HG03095 (cell line): ENCODE measurements at regions not wholly inside any gene's neighbourhood (a gene's known extent, or its start where the extent isn't known, plus 50 kb on each side); places are given as distances from the start of the nearest gene placed in this dataset.

Source experiments
- ATAC-seq: cut with Tn5 transposase; IDR thresholded peaks from one replicate; pipeline ENCODE4 v1.9.1; 2021; ENCODE audit warnings: moderate library complexity; ENCODE audit not compliant: unreplicated experiment

DNA sequence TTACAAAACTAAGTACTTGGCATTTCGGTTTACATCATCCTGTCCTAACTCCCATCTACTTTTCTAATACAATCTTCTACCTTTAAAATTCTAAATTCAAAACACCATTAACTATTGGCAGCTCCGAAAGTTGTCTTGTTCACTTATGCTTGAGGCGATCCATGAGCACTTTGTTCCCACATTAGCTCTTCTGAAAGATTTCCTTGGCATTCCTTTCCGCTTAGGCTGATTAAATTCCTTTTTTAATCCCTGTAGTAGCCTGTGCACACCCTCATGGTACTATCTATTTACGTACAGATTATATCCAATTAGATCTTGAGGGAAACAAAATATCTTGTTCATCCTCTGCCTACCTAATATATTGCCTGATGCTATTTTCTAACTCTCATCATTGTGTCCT, 480.7 kb downstream of the PRKD1 start:
- no peak for ATAC-seq

DNA sequence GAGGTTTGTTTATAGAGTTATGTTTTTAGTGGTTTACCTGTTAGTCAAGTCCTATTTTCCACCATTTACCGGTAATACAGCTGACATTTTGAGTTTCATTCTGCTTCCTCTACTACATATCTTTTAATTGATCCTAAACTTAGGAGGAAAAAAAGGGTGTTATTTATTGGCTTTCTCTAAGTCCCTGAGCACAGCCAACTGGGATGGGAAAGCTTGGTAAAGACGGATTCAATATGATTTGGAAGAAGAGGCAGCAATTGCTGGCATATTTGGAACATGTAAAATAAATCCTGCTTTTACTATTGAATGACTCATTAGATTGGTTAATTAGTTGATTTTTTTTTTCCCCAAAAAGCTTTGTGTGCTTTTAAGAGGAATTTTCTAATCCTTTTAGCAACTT, 475.7 kb downstream of the PRKD1 start:
- no peak for ATAC-seq

DNA sequence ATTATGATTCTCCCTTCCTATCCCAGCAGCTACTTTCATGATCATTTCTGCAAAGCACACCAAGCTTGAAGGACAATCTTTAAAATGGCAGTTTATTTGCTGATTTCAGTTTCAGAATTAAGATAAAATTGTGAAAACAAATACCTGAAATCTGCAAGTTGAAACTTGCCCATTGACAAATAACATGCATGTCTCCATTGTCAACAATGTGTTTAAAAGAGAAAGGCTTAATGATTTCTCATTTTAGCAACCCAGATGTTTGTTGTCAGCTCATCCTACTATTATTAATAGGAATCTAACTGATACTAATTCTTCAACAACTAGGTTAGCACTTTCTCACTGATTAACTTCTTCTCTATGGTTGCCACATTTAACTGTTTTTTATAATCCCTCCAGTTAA, 474.6 kb downstream of the PRKD1 start:
- no peak for ATAC-seq

DNA sequence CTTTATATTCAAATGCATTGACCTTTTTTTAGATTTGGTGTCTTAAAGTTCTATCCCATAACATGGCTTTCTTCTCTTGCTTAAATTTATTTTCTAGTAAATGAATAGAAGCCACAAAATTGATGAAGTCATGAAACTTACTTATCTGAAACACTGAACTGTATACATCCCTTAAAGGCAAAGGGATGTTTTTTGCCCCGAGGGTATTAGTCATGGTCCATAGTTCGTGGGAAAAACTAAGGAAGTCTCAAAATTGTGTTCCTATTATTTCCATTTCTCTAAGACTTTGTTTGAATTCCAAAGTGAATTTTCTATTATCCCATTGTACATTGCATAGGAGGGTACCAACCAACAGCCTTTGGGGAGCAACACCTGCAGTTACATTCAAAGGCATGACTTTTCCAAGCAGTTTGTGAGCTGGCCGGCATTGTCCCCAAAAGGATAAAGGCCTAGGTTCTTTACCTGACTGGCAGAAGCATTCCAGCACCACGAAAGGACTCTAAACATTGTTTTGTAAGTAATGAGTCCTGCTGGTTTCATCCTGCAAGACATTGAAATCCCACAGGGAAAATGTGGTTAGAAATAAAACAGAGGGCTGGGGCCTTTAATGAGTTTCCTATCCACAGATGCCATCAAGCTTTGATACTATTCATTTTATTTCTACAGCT, 473.5 kb downstream of the PRKD1 start:
- no peak for ATAC-seq

DNA sequence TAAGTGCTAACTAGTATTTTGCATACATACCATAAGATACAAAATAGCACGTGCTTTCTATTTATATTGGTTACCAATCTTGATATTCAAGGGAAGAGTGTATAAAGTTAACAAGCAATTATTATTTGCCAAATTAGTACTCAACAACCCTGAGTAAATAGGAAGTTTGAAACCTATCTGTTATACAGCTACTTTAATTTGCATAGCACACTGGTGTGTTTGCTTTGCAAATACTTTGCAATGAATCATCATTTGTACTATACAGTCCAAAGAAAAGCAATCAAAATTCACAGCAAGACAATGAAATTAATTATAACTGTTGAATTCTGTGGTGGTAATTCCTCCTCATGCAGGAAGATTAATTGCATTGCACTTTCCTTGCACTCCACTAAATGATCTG, 469.1 kb downstream of the PRKD1 start:
- no peak for ATAC-seq

DNA sequence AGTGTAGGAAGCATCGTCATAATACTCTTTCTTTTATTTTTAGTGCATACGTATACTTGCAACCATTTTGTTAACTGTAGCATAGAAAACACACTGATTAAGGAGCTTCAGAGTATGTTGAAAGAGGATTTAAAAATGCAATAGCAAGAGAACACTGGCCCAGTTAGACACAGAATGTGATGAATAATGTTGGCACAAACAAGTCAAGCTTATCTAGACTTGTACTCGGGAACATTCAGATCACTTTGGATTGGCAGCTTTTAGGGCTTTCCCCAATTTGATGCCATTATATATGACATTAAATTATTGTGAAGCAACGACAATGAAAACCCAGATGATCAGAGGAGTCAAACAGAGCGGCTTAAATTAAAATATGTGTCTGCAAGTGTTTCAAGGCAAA, 468.1 kb downstream of the PRKD1 start:
- no peak for ATAC-seq

DNA sequence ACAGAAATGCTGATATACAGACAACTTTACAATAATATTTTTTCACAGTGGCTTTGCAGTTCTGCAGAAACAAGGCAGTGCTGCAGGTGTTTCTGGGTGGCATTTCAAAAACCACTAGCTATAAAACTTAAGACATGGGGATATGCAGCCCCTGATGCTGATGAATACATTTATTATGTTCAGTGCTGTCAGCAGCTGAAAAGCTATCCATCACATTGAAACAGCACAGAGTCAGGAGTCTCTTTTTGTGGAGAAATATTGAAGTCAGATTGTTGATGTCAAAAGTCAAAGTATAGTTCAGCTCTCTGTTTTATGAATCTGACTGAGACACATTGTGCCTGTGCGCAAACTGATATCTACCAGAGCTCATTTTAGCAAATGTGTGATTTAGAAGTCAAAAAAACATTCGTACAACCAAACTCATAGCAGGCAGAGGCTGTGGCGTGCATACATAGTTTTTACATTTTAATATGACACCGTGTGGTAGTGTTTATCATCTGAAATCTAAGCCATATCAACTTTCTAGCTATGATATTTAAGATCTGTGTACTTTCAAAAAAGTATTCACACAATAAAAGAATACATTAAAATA, 467.6 kb downstream of the PRKD1 start:
- ATAC-seq = no peak

DNA sequence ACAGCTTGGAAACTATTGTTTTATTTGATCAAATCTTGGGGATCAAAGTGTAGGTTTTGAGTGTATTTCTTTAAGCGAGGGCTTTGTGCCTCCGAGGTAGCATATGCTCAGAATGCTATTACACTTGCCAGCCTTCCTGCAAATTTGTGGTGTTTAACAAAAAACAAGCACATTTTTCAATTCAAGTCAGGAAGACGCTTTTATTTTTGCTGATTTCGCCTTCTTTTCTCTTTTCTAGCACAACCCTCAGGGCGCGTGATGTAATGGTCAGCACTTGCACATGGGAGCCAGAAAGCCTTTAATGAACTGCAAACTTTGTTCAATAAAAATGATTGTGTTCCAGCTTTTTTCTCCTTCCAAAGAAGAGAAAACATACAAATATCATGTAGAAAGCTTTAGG, 466.5 kb downstream of the PRKD1 start:
- ATAC-seq = no peak

DNA sequence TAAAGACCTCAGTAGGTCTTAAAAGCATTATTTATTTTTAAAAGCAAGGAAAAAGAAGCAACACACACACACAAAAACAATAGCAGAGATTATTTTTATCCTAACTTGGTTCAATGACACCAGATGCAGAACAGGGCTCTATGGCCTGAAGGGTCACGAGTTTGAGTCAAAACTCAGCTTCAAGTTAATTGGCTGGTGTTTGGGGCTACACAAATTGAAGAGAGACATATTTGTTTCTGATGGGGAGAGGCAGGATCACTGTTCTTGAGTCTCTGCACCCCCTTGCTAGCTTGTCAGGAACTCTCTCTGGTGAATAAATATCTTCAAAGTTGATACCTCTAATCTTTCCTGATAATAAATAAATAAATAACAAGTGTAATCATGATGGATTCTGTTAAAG, 466.1 kb downstream of the PRKD1 start:
- no peak for ATAC-seq

DNA sequence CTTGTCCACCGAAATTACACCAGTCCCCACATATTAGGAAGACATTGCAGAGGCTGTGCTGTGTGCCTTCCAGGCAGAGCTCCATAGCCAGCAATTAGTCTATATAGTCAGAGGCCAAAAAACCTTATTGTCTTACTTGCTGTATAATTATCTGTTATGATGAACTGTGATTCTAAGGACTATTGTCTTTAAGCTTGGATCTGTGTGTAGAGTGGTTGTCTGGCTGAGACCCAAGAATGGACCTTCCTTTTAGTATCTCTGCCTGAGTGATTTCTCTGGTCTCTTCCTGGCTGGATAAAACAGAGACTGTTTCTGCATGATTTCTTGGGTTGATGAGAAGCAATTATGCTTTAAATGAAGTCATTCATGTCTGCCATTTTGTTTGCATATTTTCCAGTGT, 465.3 kb downstream of the PRKD1 start:
- ATAC-seq = no peak

DNA sequence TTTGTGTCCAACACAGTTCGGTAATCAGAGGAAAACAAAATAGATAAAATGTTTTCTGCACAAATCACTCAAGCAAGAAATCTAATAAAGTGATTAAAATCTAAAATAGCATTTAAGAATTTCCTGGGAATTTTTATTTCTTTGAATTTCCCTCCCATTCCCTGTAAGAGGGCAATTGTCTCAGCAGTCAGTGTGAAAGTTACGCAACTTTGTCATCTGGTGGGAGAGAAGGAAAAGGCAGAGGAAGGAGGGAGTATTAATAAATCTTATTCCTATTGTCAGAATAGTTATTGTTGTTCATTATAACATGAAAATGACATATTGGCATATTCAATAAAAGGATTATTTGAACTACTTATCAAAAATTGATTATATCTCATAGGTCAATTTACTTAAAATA, 464.9 kb downstream of the PRKD1 start:
- no peak for ATAC-seq

DNA sequence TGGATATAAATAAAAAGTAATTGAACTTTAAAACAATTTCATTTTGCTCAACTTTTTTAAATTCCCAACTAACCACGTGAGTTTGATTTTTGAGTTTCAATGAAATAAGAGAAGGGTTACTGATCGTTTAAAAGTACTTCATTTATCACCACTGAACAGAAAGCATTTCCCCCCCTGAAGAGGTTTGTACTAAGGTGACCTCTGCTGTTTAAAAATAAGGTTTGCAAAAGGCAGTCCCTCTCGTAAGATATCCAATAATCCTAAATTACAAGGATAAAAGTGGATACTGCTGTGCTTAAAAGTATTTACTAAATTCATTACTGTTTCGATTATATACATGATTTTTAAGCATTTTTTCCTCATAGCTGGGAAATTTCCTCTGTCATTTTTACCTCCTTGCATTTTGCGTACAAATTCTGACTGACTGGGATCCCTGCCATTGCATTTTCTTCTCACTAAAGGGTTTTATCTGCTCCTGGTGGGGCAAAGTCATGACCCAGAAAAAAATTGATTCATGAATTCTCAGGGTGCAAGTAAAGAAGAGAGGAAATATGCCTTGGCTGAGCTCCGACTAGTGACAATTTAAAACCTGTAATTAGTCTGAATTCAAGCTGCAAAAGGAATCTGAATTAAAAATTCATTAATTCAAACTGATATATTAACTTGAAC, 463.8 kb downstream of the PRKD1 start:
- ATAC-seq = no peak

DNA sequence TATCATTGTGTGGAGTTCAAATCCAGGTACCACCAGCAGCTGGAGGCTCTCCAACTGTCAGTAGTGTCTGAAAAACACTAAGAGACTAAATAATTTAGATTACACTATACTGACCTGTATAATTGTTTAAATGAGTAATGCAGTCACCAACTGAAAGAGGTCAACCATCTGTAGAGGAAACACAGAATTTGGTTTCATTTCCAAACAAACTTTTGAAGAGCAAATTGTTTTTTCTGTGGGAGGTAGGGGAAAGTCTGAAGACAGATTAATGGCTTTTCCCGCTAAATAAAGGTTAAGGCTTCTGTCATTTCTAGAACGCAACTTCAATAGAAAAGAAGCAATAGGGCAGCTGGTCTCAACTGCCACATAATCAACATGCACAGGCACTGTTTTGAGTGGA, 462.6 kb downstream of the PRKD1 start:
- no peak for ATAC-seq

DNA sequence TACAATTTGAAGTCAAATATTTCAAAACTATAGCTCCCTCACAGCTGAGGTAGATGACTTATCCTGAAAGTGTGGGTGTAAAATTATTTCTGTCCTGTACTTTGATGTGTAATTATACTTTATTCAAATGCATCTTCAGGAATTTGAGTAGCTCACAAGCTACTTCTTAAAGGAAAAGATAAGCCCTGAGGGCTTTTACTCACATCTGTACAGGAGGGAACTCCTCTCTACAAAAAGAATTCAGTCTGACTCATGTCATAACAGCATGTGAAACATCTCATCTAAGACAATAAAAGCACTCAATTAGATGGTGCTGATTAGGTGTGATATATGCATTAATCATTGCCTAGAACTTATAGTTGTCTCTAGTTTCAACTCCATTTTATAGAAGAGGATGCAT, 452.0 kb downstream of the PRKD1 start:
- ATAC-seq = no peak

DNA sequence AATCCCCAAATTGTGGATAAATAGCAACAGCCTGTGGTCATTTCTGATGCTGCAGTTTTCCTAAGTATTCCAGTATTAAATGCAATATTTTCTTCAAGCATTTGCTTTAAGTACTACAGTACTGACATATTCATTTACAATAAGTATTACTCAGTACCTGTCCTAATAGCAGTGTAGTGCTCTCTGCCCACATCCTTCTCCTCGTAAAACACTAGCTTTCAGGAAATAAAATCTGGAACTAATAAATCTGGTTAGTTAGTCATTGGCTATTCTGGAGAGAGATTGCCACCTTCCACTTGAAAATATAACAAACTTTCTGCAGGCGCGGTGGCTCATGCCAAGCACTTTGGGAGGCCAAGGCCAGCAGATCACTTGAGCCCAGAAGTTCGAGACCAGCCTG, 441.5 kb downstream of the PRKD1 start:
- ATAC-seq = no peak

DNA sequence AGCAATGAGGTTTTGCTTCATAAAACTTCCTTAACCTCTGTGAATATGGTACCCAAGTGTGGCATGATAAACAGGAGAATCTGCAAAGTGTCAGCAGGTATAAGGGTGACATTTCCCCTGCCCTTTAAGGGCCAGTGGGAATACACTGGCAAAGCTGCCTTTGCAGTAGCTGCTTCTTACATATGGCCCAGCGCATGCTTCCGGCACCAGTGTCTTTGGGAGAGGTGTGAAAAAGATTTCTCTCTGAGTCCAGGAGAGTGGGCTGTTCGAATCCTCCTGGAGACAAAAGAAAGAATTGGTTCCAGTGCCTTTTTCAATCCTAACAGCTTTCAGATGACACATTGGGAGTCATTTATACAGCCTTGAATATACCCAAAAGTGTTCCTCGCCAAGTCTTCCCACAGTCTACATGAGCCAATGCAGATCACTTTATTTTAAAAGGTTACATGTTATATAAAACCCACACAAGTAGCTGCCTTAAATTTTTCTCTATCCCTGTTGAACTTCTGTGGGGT, 437.7 kb downstream of the PRKD1 start:
- no peak for ATAC-seq

DNA sequence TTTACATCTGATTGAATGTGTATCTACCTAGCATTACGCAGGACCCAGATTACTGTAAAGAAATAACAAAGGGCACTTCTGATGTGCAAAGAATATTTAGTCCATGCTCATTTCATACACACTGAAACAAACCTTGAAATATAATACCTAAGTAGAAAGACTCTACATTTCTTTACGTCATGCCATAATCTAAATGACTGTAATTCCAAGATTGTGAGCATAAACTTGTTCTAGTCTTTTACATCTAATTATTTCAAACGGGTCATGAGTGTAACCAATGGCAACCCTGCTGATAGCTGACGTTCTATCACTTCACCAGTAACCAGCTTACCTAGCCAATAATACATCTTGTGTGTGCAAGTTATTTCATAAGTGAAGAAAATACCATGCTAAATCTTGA, 433.8 kb downstream of the PRKD1 start:
- no peak for ATAC-seq

DNA sequence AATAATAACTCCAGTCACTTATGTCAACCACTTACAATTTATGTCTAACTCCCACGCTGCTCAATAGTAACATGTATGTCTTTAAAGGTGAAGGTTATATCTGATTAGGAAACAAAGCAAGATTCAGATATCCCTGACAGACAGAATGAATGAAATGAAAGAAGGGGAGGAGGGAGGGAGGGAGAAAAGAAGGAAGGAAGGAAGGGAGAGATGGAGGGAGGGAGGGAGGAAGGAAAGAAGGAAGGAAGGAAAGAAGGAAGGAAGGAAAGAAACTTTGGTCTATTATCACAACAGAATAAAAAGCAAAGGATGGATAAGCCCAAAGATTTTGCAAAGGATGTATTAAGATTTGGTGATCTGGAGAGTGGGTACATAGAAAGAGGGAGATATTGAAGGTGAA, 433.3 kb downstream of the PRKD1 start:
- no peak for ATAC-seq

DNA sequence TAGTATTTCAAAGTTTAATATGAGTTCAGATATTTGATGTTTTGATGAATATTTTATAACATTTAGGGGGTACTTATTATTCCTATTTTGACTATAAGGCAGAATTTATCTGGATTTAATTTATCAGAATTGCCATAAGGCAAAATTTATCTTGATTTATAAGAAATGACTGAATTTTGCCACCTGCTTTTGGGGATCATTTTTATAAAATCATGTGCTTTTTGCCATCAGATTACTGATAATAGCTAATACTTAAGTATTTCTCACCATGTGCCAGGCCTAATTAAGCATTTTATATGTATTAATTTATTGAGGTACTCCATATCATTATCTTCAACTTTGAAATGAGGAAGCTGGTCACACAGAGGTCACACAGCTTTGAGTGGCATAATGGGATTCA, 423.7 kb downstream of the PRKD1 start:
- ATAC-seq = no peak

DNA sequence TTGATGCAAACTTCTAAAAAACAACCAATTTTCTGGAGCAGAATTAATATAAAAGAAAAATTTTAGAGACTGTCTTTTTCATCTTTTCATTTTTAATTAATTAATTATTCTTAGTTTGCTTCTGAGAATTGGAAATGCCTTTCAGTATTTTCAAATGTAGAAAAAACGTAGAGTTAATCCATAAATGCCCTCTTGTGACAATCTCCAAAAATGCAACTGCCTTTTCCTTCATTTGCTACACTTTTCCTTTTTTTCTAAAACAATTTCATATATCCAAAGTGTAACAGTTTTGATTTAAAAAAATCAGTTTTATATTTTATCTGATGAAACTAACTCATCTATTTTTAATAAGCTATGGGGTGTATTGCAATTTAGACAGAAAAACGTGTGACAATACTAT, 409.3 kb downstream of the PRKD1 start:
- no peak for ATAC-seq

DNA sequence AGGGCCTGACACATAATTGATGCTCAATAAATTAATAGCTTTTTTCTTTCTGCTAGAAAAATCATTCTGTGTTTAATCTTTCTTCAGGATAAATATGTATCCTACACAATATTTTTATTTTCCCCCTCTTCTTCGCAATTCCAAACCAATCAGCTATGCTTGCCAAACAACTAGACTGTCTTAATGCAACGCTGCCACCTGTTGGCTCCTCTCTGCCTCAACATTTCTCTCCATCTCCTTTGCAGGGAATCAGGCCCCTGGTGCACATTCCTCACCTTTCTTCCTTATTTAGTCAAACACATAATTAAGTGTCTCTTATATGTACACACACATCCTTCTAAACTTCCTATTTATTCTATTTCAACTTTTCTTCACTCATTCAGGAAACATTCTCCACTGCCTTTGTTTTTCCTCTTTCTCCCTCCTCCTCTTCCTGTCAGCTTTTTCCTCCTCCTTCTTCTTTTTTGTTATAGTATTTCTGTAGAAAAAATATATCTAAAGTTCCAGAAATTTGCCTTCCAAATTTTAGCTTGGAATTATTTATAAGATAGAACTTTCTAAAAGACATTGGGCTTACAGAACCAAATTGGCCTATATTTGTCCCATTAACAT, 406.0 kb downstream of the PRKD1 start:
- no peak for ATAC-seq
